NCI-H2081 (cell line): ENCODE measurements at regions not wholly inside any gene's neighbourhood (a gene's known extent, or its start where the extent isn't known, plus 50 kb on each side); places are given as distances from the start of the nearest gene placed in this dataset.

Experiments
- DNase-seq, 2 experiments: peaks; one replicate each; lab custom pipeline; 2025; lab: John Stamatoyannopoulos, UW

GRCh38 chr10:2173327-2173726 lies 436.0 kb upstream of the ADARB2 start:
- DNase-seq: no peak

- DNase-seq: no peak
Measured at GRCh38 chr10:2165771-2166460, 428.6 kb upstream of the ADARB2 start.

- no peak for DNase-seq
Measured at GRCh38 chr10:2150288-2150687, 413.0 kb upstream of the ADARB2 start.

GRCh38 chr10:2145926-2146478 lies 408.7 kb upstream of the ADARB2 start:
- DNase-seq: no peak

GRCh38 chr10:2145491-2145890 lies 408.2 kb upstream of the ADARB2 start:
- DNase-seq: no peak

GRCh38 chr10:2144584-2144983 lies 407.3 kb upstream of the ADARB2 start:
- DNase-seq: no peak

- DNase-seq: no peak
Measured at GRCh38 chr10:2143213-2143835, 406.0 kb upstream of the ADARB2 start.

- DNase-seq: no peak
Measured at GRCh38 chr10:2139746-2140145, 402.4 kb upstream of the ADARB2 start.

- DNase-seq: peak; percentile 14 to 27
Measured at GRCh38 chr10:2137549-2138174, 400.3 kb upstream of the ADARB2 start.

- DNase-seq: no peak
Measured at GRCh38 chr10:2130705-2131305, 393.5 kb upstream of the ADARB2 start.

GRCh38 chr10:2128991-2129390 lies 391.7 kb upstream of the ADARB2 start:
- no peak for DNase-seq

GRCh38 chr10:2124135-2124534 lies 386.8 kb upstream of the ADARB2 start:
- no peak for DNase-seq

- DNase-seq: no peak
Measured at GRCh38 chr10:2122431-2123124, 385.3 kb upstream of the ADARB2 start.

GRCh38 chr10:2121929-2122328 lies 384.6 kb upstream of the ADARB2 start:
- DNase-seq: no peak

- no peak for DNase-seq
Measured at GRCh38 chr10:2121315-2121714, 384.0 kb upstream of the ADARB2 start.

GRCh38 chr10:2120746-2121145 lies 383.4 kb upstream of the ADARB2 start:
- no peak for DNase-seq

GRCh38 chr10:2119316-2119715 lies 382.0 kb upstream of the ADARB2 start:
- DNase-seq: no peak

- DNase-seq: no peak
Measured at GRCh38 chr10:2118201-2118600, 380.9 kb upstream of the ADARB2 start.

GRCh38 chr10:2117641-2118040 lies 380.3 kb upstream of the ADARB2 start:
- no peak for DNase-seq

GRCh38 chr10:2111965-2112364 lies 374.6 kb upstream of the ADARB2 start:
- DNase-seq: no peak

GRCh38 chr10:2108496-2108895 lies 371.2 kb upstream of the ADARB2 start:
- no peak for DNase-seq

- DNase-seq: no peak
Measured at GRCh38 chr10:2106641-2107040, 369.3 kb upstream of the ADARB2 start.
